NCI-H2029 treated with DMSO at 0.1 percent for 48 hours (cell line): ENCODE measurements at regions not wholly inside any gene's neighbourhood (a gene's known extent, or its start where the extent isn't known, plus 50 kb on each side); places are given as distances from the start of the nearest gene placed in this dataset.
"Not testable (repeated sequence)": the region's sequence is repeated elsewhere in the genome, so short reads cannot be mapped to it uniquely, and the experiment has no call there.

ENCODE experiments used
- DNase-seq: peaks from one replicate; lab custom pipeline; 2025; lab: John Stamatoyannopoulos, UW

- no peak for DNase-seq
These were observed 165.7 kb downstream of the YIPF5 start for GRCh38 chr5:144004751-144005150.

DNA sequence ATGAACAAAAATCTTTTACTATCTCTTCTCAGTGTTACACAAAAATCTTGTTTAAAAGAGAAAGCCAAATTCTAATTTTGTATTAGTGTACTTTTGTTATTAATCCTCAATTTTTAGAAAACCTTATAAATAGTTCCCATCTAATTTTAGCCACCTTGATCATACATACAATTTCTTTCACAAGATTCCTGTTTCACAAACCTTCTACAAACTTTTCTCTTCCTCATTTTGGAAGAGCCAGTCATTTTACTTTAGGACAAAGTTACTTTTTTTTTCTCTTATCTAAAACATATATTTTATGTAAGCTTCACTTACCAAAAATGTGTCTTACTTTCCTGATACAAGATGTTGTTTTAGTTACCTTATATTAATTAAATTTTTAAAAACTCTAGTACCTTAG is 161.3 kb downstream of the YIPF5 start:
- DNase-seq, result no peak

GRCh38 chr5:144011388-144011787 is 159.1 kb downstream of the YIPF5 start:
- no peak for DNase-seq

DNA sequence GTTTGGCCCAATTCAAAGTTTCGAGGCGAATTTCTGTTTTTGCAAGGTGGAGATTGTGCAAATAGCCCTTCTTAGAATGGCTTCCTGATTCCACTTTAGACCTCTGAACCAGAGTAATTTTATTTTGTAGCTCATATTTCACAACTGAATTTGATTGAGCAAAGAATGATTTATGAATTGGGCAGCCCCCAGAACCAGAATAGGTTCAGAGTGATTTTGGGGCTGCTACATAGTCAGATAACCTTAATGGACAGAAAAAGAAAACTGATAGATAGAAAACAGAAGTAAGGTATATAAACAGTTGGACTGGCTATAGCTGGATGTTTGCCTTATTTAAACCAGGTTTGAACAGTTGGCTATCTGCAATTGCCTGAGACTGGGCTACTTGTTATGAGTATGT is 156.6 kb downstream of the YIPF5 start:
- DNase-seq, result no peak

DNA sequence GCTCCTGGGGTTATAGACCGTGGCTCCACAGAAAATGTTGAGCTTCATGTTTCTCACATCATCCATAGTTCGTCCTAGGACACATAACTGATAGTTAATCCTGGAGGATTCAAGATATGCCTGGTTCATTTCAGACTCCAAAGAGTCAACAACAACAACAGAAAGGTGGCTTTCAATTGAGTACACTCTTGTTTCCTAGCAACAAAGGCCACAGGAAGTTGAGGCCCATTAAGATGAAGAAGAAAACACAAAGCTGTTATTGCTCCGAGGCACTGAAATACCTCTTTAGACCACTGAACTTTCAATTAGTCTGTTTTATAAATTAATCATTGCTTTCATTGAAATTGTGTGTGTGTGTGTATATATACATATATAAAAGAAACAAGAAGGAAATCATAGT is 154.5 kb downstream of the YIPF5 start:
- peak; percentile 8 for DNase-seq

DNA sequence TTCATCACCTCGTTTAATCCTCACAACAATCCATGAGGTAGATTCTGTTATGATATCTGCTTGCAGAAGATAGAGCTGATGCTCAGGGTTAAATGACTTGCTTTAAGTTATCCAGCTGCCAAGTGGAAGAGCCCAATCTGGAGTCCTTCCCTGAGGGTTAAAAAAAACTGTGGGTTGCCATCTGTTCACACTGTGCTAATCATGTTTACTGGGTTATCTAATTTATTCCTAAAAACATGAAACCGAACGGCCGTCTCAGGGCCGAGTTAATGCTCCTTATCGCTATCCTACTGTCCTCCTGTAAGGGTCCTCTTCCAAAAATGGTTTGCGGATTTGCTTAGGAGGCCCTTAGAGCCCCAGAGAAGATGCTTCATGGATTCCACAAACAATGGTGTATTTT is 153.3 kb downstream of the YIPF5 start:
- no peak for DNase-seq

- no peak for DNase-seq
These were observed 152.8 kb downstream of the YIPF5 start for GRCh38 chr5:144017631-144018030.

DNA sequence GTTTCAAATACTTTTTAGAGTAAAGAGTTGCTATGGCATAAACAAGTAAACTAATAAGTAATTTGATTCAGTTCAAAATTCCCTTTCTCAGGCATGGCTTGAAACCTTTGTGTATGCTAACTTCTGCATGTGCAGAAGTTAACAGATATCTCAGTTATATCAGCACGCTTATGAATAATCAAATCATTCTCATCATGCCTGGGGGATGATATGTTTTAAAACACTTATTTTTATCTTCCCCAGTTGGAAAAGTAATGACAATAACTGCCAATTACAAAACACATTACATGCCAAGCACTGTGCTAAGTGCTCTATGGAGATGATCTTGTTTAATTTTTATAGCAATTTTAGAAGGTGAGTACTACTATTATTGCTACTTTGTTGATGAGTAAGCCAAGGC is 146.4 kb downstream of the YIPF5 start:
- DNase-seq, result no peak

- no peak for DNase-seq
These were observed 145.9 kb downstream of the YIPF5 start for GRCh38 chr5:144024545-144024944.

- DNase-seq, result no peak
These were observed 144.2 kb downstream of the YIPF5 start for GRCh38 chr5:144026286-144026685.

GRCh38 chr5:144028058-144028457 is 142.4 kb downstream of the YIPF5 start:
- DNase-seq, result peak; percentile 50

GRCh38 chr5:144028636-144029035 is 141.8 kb downstream of the YIPF5 start:
- peak; percentile 64 for DNase-seq

DNA sequence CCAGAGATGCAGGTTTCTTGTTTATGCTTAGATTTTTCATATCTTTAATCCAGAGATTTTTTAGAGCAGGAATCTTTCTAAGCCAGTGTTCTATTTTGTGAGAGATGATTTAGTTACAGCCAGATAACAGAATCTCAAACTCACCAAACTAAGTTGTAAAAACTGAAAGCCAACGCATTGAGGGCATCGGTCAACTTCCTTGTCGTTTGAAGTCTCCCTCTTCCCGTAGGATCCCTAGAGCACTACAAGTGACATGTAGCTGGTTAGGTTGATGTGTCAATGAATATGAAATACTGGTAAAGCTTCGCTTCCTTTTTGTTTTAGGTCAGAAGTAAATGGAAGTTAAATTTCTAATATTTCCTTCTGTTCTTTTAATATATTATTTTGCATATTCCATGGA is 139.6 kb downstream of the YIPF5 start:
- DNase-seq, result no peak

GRCh38 chr5:144032375-144032774 is 138.1 kb downstream of the YIPF5 start:
- DNase-seq, result no peak

DNA sequence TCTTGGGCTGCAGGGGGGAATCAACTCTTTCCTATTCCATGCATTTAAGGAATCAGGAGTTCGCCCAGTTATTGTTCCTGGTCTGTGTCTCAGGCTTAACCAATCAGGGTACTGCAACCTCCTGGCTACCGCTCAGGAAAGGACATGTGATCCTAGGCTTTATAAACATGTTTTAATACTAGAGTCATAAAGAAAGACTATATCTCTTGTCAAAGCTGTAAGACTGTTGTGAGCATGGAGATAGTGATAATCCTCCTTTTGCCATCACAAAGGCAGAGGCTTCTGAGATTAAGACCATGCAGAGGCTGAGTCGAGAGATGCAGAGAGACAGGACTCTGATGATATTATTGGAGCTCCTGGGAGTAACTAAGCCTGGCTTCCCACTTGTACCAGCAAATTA is 137.0 kb downstream of the YIPF5 start:
- no peak for DNase-seq

GRCh38 chr5:144035046-144035740 is 135.3 kb downstream of the YIPF5 start:
- no peak for DNase-seq

DNA sequence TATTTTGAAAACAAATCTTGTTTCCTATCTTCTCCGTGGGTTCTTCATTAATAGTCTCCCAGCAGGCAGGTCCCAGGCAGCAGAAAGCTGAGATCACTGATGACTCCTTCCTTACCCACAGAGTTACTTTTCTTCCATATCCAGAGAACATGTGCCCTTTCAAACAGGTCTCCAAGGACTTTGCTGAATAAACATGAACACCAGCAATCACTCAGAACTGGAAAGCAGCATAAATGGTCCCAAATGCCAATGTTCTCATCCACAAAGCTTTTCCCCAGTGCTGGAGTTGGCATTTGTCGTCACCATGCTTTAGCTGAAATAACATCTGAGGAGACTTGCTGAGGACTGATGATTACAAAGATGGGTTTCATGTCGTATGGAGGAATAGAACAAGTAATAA is 134.0 kb downstream of the YIPF5 start:
- no peak for DNase-seq

DNA sequence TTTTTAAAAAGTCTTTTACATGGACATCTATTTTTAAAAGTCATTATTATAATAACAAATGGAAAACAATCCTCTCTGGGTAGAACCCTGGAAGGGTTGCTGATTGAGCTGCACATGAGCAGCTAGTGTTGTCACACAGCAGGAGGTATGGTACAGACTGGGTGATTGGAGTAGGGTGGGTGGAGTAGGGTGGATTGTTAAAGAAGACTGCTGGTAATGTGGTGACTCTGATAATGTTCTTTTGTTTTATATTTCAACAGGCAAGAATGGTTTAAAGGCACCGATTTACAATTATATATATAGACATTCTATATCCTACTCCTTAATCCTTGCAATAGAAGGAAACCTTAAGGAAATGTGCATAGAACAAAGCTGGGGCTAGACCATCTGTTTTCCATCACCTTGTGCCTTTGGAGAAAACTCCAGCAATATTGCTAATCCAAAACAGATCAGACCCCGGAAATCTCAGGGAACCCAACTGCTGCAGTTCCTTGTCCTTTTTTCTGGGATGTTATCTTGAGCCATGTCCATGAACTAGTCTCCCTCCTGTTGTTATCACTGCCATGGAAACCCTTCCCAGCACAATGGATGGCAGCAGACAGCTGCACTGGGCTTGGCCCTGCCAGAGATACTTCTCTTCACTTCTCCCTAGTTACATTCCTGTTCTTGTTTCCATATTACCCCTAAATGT is 129.7 kb downstream of the YIPF5 start:
- no peak for DNase-seq

- DNase-seq, result no peak
These were observed 128.3 kb downstream of the YIPF5 start for GRCh38 chr5:144042156-144042555.

DNA sequence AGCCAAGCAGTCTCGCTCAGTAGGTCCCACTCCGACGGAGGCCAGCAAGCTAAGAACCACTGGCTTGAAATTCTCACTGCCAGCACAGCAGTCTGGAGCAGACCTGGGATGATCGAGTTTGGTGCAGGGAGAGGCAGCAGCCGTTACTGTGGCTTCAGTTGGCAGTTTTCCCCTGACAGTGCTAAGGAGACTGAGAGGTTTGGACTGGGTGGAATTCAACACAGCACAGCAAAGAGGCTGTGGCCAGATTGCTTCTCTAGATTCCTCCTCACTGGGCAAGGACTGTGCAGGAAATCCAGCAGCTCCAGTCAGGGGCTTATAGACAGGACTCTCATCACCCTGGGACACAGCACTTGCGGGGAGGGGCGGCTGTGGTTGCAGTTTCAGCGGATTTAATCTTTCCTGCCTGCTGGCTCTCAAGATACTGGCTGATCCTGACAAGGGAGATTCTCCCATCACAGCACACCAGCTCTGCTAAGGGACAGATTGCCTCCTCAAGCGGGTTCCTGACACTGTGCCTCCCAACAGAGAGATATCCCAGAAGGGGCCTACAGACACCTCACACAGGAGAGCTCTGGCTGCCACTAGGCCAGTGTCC is 122.1 kb downstream of the YIPF5 start:
- no peak for DNase-seq

- DNase-seq, result not testable (repeated sequence)
These were observed 115.1 kb downstream of the YIPF5 start for GRCh38 chr5:144055391-144055790.

- DNase-seq, result not testable (repeated sequence)
These were observed 110.4 kb downstream of the YIPF5 start for GRCh38 chr5:144060091-144060490.

- no peak for DNase-seq
These were observed 109.9 kb downstream of the YIPF5 start for GRCh38 chr5:144060598-144060997.
